Stimulated activated CD8-positive, alpha-beta memory T cell treated with anti-CD3 and anti-CD28 coated beads, Interleukin-15, amount 100 ng/mL, for 24 hours (primary cell): ENCODE measurements at regions not wholly inside any gene's neighbourhood (a gene's known extent, or its start where the extent isn't known, plus 50 kb on each side); places are given as distances from the start of the nearest gene placed in this dataset.
"Not testable (repeated sequence)": the region's sequence is repeated elsewhere in the genome, so short reads cannot be mapped to it uniquely, and the experiment has no call there.

Experiments
- DNase-seq: peaks from one replicate; pipeline ENCODE4 v3.0.0-alpha.2; 2020; ENCODE audit warnings: low read depth

DNA sequence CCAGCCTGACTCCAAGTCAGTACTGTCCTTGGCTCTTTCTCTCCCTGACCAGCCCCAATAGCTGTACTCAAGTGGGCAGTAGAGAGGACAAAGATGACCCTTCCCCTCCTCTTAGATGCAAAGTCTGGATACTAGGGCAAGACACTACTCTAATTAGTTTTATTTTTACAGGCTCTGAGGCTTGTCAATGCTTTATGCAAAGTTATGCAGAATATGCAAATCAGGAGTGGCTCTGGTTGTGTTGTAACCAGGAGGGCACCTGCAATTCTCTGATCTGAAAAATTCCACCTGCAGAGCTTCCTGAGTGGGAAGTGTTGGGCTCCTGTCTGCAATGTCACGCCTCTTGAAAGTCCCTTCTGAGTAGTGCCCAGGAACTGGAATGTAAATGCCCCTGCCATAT, 201.5 kb downstream of the RGS3 start:
- no peak for DNase-seq

DNA sequence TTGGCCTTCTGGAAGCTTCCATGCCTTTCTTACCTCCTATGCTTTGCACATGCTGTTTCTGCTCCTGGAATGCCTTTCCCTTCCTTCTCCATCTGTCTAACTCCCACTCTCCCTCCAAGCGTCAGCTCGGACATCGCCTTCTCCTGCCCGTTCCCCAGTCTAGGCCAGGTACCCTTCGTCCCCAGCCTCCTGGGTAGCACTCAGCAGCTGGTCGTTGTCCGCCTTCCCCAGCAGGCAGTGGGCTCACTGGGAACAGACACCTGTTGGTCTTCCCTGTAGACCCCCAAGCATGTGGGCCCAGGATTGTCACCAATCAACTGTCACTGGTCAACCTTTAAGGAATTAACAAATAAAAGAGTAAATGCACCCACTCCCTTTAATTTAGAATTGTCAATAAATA, 202.2 kb downstream of the RGS3 start:
- DNase-seq: no peak

DNA sequence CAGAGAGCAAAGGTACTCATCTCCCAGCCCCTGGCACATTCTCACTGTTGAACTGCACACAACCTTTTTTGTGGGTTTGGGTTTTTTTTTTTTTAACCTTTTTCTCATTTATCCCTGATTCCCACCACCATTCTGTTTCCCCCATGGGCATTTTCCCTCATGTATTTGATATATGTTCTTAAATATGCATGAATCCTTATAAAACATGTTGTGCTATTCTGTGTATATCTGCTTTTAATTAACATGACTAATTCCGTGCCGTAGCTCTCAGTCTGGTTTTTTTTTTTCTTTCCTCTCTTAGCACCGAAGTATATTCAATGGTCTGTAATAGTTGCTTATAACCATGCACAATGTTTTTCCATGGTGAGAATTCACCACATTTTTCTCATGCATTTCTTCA, 204.5 kb downstream of the RGS3 start:
- no peak for DNase-seq

GRCh38 chr9:113669522-113670115, 206.1 kb downstream of the RGS3 start:
- DNase-seq: no peak

- no peak for DNase-seq
Observed at GRCh38 chr9:113673726-113674125, 202.4 kb upstream of the ZNF618 start.

- no peak for DNase-seq
Observed at GRCh38 chr9:113674436-113674835, 201.7 kb upstream of the ZNF618 start.

DNA sequence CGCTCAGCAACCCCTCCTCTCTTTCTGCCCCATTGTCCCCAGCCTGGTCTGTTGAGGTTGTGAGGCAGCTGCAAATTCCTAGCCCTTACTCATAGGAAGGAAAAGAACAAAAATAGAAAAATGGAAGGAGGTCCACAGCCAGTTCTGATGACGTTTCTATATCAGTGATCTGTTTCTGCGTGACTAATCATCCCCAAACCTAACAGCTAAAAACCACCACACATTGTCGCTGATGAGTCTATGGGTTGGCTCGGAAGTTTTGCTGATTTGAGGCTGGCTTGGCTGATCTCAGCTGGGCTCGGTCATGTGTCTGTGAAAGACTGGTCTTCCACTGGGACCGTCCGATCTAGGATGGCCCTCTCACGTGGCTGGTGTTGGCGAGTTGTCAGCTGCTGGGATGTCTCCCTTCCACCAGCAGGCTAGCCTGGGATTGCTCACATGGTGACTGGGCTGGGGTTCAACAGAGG, 200.6 kb upstream of the ZNF618 start:
- DNase-seq: no peak

DNA sequence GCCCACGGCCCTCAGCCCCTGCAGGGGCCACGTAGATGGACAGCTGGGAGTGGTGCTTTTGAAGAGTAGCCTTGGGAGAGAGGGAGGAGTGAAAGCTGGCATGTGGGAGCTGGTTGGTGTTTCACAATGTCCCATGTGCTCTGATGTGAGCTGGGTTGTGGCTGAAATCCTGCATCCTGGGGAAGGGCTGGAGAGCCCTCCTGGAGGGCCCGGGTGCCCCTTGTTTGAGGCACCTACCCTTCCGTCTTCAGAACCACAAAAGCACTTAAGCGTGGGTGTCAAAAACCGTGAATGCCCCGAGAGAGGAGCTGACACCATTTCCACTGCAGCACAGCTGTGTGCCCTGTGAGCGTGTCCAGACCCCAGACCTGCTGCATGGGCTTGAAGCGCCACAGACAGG, 199.1 kb upstream of the ZNF618 start:
- DNase-seq: no peak

GRCh38 chr9:113677569-113677968, 198.5 kb upstream of the ZNF618 start:
- DNase-seq: no peak

- no peak for DNase-seq
Observed at GRCh38 chr9:113678119-113678858, 197.8 kb upstream of the ZNF618 start.

DNA sequence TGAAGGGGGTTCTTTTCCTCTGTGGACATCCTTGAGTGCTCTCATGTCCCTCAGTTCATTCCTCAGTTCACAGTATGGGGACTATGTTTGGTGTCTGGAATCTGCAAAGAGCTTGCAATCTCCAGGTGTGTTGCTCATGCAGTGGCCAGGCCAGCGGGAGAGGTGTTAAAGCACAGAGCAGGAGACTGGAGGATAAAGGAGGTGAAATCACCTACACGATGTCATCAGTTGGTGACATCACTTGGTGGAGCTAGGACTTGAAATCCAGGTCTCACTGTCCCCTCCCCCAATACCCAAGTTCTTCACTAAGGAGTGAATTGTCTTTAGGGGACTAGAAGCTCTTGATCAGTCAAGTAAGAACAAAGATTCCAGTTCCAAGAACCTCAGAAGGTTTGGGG, 197.3 kb upstream of the ZNF618 start:
- no peak for DNase-seq

GRCh38 chr9:113682297-113682771, 193.8 kb upstream of the ZNF618 start:
- DNase-seq: no peak

GRCh38 chr9:113685636-113686035, 190.5 kb upstream of the ZNF618 start:
- DNase-seq: not testable (repeated sequence)

DNA sequence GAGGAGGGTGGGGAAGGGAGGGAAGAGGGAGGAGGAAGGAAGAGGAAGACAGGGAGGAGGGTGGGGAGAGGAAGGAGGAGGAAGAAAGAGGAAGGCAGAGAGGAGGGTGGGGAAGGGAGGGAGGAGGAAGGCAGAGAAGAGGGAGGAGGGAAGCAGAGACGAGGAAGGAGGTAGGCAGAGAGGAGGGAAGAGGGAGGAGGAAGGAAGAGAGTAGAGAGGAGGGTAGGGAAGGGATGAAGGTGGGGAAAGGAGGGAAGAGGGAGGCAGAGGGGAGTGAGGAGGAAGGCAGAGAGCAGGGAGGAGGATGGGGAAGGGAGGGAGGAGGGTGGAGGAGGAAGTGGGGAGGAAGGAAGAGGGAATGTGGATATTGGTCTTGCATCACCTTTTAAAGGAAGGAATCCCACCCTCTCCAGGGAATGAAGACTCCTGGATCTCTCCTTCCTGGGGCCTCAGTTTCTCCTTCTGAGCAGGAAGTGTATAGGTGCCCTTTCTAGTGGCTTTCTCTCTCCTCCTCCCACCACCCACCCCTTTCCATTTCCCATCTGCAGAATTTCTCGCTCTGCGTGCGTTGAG, 188.9 kb upstream of the ZNF618 start:
- no peak for DNase-seq

DNA sequence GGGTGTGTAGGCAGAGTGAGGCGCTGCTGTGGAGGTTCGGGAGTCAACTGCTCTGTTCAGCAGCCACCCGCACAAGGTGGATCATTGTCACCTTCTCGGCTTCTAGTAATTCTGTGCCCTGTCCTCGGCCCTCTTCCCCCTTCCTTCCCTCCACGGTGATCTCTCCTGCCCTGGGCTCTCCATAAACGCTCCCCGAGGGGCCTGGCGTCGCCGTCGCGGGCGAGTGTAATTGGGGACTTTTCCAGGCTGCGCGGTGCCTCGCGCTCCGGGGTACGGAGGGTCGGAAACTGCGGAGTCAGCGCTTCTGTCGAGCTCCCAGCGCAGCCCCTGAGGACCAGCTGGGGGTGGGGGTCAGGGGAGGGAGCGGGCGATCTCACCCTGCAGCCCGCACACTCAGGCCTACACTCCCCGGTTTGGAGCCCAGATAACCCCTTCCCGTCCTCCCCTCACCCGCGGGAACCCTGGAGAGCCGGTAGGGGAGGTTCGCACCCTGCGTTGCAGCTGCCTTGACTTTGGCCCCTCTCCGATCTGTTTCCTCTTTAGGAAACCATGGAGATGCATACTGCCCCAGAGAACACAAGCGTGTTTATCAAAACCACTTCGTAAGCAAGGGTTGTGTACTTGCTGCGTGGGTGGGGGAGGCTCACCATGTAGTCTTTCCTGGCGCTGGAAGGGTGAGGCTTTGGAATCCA, 188.3 kb upstream of the ZNF618 start:
- no peak for DNase-seq

- DNase-seq: no peak
Observed at GRCh38 chr9:113690055-113690740, 185.9 kb upstream of the ZNF618 start.

- DNase-seq: no peak
Observed at GRCh38 chr9:113692256-113692655, 183.9 kb upstream of the ZNF618 start.

- DNase-seq: no peak
Observed at GRCh38 chr9:113694912-113695311, 181.2 kb upstream of the ZNF618 start.

- DNase-seq: no peak
Observed at GRCh38 chr9:113695440-113695851, 180.7 kb upstream of the ZNF618 start.

DNA sequence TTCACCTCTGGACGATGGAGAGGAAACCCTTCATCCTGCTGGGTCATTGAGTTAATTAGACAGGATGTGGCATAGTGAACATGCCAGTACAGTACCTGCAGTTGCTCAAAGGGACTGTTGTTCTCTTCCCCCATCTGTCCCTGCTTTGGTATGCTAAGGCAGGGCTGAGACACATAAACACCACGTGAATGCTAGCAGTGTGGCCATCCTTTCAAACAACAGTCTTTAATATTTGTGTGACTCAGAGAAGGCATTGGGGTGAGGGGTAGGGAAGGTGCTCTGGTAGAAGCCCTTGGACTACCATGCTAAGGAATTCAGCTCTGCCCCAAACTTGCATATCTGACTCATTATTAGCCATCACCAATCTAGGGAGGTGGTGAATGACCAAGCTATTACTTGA, 180.2 kb upstream of the ZNF618 start:
- no peak for DNase-seq

- DNase-seq: no peak
Observed at GRCh38 chr9:113701774-113702755, 174.0 kb upstream of the ZNF618 start.
